IMR-90 (cell line): ENCODE measurements at regions not wholly inside any gene's neighbourhood (a gene's known extent, or its start where the extent isn't known, plus 50 kb on each side); places are given as distances from the start of the nearest gene placed in this dataset.
A peak's percentile ranks its signal among the peaks of the same experiment; 100 is the strongest.

Experiments
- ATAC-seq: fragments of 200-7000 bp; cut with Tn5 transposase; 2 replicates; pipeline ENCODE4 v1.9.1; 2020; ENCODE audit warnings: low read depth, mild to moderate bottlenecking, moderate library complexity
- BruUV-seq: library from RNA; stranded (reverse); fragments of 400-500 nt; replicated peaks from 2 replicates; lab custom pipeline; 2021; lab: Mats Ljungman, UMichigan
- CTCF ChIA-PET: fragments of 300-600 bp; formaldehyde crosslinking; extraction: SDS; loops from one replicate; lab custom pipeline; 2021; ENCODE audit warnings: antibody characterized with exemption; lab: Yijun Ruan, JAX
- POLR2A ChIA-PET: fragments of 300-600 bp; sonication (Branson Sonifier 250); formaldehyde crosslinking; loops from one replicate; lab custom pipeline; 2022; ENCODE audit warnings: antibody characterized with exemption; ENCODE audit not compliant: unreplicated experiment; lab: Charles Lee
- DNase-seq: peaks from one replicate; pipeline ENCODE4 v3.0.0; 2013
- H2AFZ ChIP-seq: replicated peaks from 2 replicates; pipeline ENCODE3; 2013; ENCODE audit warnings: low read length, mild to moderate bottlenecking; ENCODE audit not compliant: poor library complexity
- H2AK5ac ChIP-seq: 2 replicates; pipeline ENCODE4 v1.6.1; 2013; ENCODE audit warnings: low read depth, low read length, inconsistent platforms
- H2AK9ac ChIP-seq: replicated peaks from 2 replicates; pipeline ENCODE3; 2013; ENCODE audit warnings: mild to moderate bottlenecking, low read depth, low read length, moderate library complexity; ENCODE audit not compliant: poor library complexity
- H2BK120ac ChIP-seq: 2 replicates; pipeline ENCODE4 v1.6.1; 2013; ENCODE audit warnings: low read depth, low read length, inconsistent platforms
- H2BK15ac ChIP-seq: 3 replicates; pipeline ENCODE4 v1.6.1; 2013; ENCODE audit warnings: low read depth, low read length, inconsistent platforms
- H2BK20ac ChIP-seq: 2 replicates; pipeline ENCODE4 v1.6.1; 2013; ENCODE audit warnings: low read depth, mild to moderate bottlenecking, inconsistent platforms, low read length, moderate library complexity
- H2BK5ac ChIP-seq: 2 replicates; pipeline ENCODE4 v1.6.1; 2013; ENCODE audit warnings: mild to moderate bottlenecking, low read depth, low read length, inconsistent platforms; ENCODE audit not compliant: poor library complexity, severe bottlenecking
- H3K14ac ChIP-seq: replicated peaks from 2 replicates; pipeline ENCODE4 v1.6.1; 2013; ENCODE audit warnings: low read depth, low read length, inconsistent platforms
- H3K18ac ChIP-seq: 2 replicates; pipeline ENCODE4 v1.6.1; 2013; ENCODE audit warnings: low read depth, low read length, control low read depth
- H3K23ac ChIP-seq: 2 replicates; pipeline ENCODE4 v1.6.1; 2013; ENCODE audit warnings: low read depth, low read length, inconsistent platforms
- H3K27ac ChIP-seq: 2 replicates; pipeline ENCODE4 v1.5.1; 2013; ENCODE audit warnings: mild to moderate bottlenecking, control low read depth, low read length; ENCODE audit not compliant: insufficient read depth
- H3K27me3 ChIP-seq: 2 replicates; pipeline ENCODE4 v1.6.1; 2013; ENCODE audit warnings: low read length; ENCODE audit not compliant: control insufficient read depth, insufficient read depth
- H3K36me3 ChIP-seq: 2 replicates; pipeline ENCODE4 v1.6.1; 2013; ENCODE audit warnings: low read length, mixed read lengths; ENCODE audit not compliant: control insufficient read depth, insufficient read depth
- H3K4ac ChIP-seq: 2 replicates; pipeline ENCODE4 v1.6.1; 2013; ENCODE audit warnings: low read depth, low read length, inconsistent platforms
- H3K4me1 ChIP-seq: 2 replicates; pipeline ENCODE4 v1.6.1; 2013; ENCODE audit warnings: low read length, mixed read lengths; ENCODE audit not compliant: control insufficient read depth, insufficient read depth
- H3K4me2 ChIP-seq: 2 replicates; pipeline ENCODE4 v1.6.1; 2013; ENCODE audit warnings: low read depth, mild to moderate bottlenecking, control low read depth, low read length, moderate library complexity
- H3K4me3 ChIP-seq: 2 replicates; pipeline ENCODE4 v1.5.1; 2013; ENCODE audit warnings: low read depth, mild to moderate bottlenecking, control low read depth, low read length, moderate library complexity; ENCODE audit not compliant: insufficient read depth
- H3K56ac ChIP-seq: 2 replicates; pipeline ENCODE4 v1.6.1; 2013; ENCODE audit warnings: low read length, inconsistent platforms; ENCODE audit not compliant: insufficient read depth; ENCODE audit errors: extremely low read depth
- H3K79me1 ChIP-seq, 2 experiments: 2 replicates each; pipeline ENCODE4 v1.6.1; 2013; ENCODE audit warnings: low read length in 2 of 2, inconsistent platforms in 1 of 2, low read depth in 1 of 2
- H3K9ac ChIP-seq: 2 replicates; pipeline ENCODE4 v1.6.1; 2013; ENCODE audit warnings: low read depth, low read length, control low read depth
- H3K9me1 ChIP-seq: 2 replicates; pipeline ENCODE4 v1.6.1; 2013; ENCODE audit warnings: low read length, inconsistent platforms; ENCODE audit not compliant: insufficient read depth
- H3K9me3 ChIP-seq: 2 replicates; pipeline ENCODE4 v1.6.1; 2013; ENCODE audit warnings: low read length; ENCODE audit not compliant: control insufficient read depth, insufficient read depth
- H4K20me1 ChIP-seq: 2 replicates; pipeline ENCODE4 v1.6.1; 2013; ENCODE audit warnings: low read length, inconsistent platforms; ENCODE audit not compliant: insufficient read depth
- H4K5ac ChIP-seq: 2 replicates; pipeline ENCODE4 v1.6.1; 2013; ENCODE audit warnings: mild to moderate bottlenecking, low read depth, low read length, control low read depth
- H4K8ac ChIP-seq, 2 experiments: 2 replicates each; pipeline ENCODE4 v1.6.1; 2013; ENCODE audit warnings: low read depth in 2 of 2, low read length in 2 of 2, control low read depth in 1 of 2, inconsistent platforms in 1 of 2
- H4K91ac ChIP-seq: 2 replicates; pipeline ENCODE4 v1.6.1; 2013; ENCODE audit warnings: low read depth, low read length, inconsistent platforms; ENCODE audit not compliant: insufficient read depth
- BHLHE40 ChIP-seq: fragments of 150-350 bp; IDR thresholded peaks from 2 replicates; pipeline ENCODE4 v1.6.1; 2016; ENCODE audit warnings: mild to moderate bottlenecking, low read depth, low read length
- FOS ChIP-seq: fragments of 150-350 bp; IDR thresholded peaks from 2 replicates; pipeline ENCODE4 v1.6.1; 2016; ENCODE audit warnings: low read depth, low read length
- SMC3 ChIP-seq: fragments of 150-350 bp; IDR thresholded peaks from 2 replicates; pipeline ENCODE4 v1.6.1; 2016; ENCODE audit warnings: low read depth, mild to moderate bottlenecking, antibody characterized with exemption, low read length, moderate library complexity
- dilution Hi-C: fragments of 300-500 bp; cut with HindIII; formaldehyde crosslinking; loops from one replicate; pipeline ENCODE4 v1.14.3; 2018; ENCODE audit warnings: low sequenced_read_pairs; ENCODE audit not compliant: unreplicated experiment
- in situ Hi-C: fragments of 300-500 bp; cut with MboI; formaldehyde crosslinking; loops from 3 replicates; pipeline ENCODE4 v1.14.3; 2019; ENCODE audit warnings: low sequenced_read_pairs, inconsistent platforms, mixed read lengths
- intact Hi-C: fragments of 100-400 bp; cut with micrococcal nuclease; formaldehyde crosslinking; loops from 2 replicates; pipeline ENCODE4 v1.10.0; 2022

DNA sequence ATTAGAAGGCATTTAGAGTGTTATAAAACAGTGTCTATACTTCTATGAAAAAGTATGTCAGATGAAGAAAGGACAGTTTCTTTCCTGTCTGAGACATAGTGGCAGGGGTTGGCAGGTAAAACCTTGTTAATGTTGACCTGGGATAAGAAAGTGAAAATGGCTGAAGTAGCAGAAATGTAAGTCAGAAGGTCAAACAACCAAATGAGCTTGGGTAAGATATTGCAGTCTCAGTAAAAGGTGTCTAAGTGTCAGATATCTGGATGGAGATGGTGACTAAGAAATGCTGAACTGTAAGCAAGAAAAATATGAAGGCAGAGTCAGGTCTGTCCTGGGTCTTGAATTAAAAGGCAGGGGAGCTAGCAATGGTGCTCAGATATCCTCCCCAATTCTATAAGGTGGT is 400.3 kb downstream of the CD109 start:
- Histone ChIP-seq H3K18ac (peak overlapping the region; percentile 49; the same call in 1 of the 2 replicates), H3K79me1 (no peaks in the 10 kb centered on the region), H3K36me3 (no peaks in the 10 kb centered on the region), H2AK5ac (no peak overlapping the region), H3K56ac (no peak overlapping the region), H2BK15ac (peak overlapping the region; percentile 76; the same call in 2 of the 3 replicates), H3K23ac (no peak overlapping the region), H2BK20ac (peak overlapping the region; percentile 45), H3K14ac (0 out of 2 replicates have a peak overlapping the region, but pooled peaks have one; percentile 7), H3K27me3 (no peaks in the 10 kb centered on the region), H3K9me3 (no peaks in the 10 kb centered on the region), H3K27ac (no peak overlapping the region), H2AFZ (no peak overlapping the region), H2AK9ac (no peak overlapping the region), H3K9me1 (no peaks in the 10 kb centered on the region), H4K91ac (no peak overlapping the region), H3K4me1 (peaks cover 4% of the 10 kb centered on the region), H2BK120ac (peak overlapping the region; percentile 4), H2BK5ac (no peak overlapping the region), H4K20me1 (no peaks in the 10 kb centered on the region), H3K4me2 (peak overlapping the region; percentile 15; the same call in 1 of the 2 replicates), H3K9ac (no peak overlapping the region), H3K4me3 (no peak overlapping the region), H3K4ac (0 out of 2 replicates have a peak overlapping the region, but pooled peaks have one; percentile 11), H4K5ac (peak overlapping the region; percentile 47; the same call in 1 of the 2 replicates), H4K8ac (0 out of 4 replicates have a peak overlapping the region, but pooled peaks have one; percentile 5 to 53)
- no peak for ATAC-seq
- no peak for TF ChIP-seq FOS
- no peak for TF ChIP-seq SMC3
- no peak for TF ChIP-seq BHLHE40
- POLR2A ChIA-PET = interaction anchor here (0.6 kb wide), 1 partner anchor 74 kb away, joined by 3 read pairs; no protein-coding TSS in a partner anchor
- intact Hi-C loops (no loop called here), in situ Hi-C loops (no loop called here), dilution Hi-C loops (no loop called here)
- DNase-seq = no peak
- CTCF ChIA-PET = no interaction called here
- no TSS peak for BruUV-seq
